ENCODE measurements at regions not wholly inside any gene's neighbourhood (a gene's known extent, or its start where the extent isn't known, plus 50 kb on each side); places are given as distances from the start of the nearest gene placed in this dataset.

- no peak for DNase-seq
Observed at GRCh38 chr4:127555106-127555505, 77.7 kb upstream of the INTU start.

GRCh38 chr4:127558088-127558487, 74.7 kb upstream of the INTU start:
- no peak for DNase-seq

GRCh38 chr4:127558489-127559407, 74.0 kb upstream of the INTU start:
- DNase-seq: no peak

GRCh38 chr4:127559981-127560380, 72.8 kb upstream of the INTU start:
- DNase-seq: no peak

- DNase-seq: no peak
Observed at GRCh38 chr4:127560755-127561154, 72.0 kb upstream of the INTU start.

- no peak for DNase-seq
Observed at GRCh38 chr4:127574643-127575042, 58.1 kb upstream of the INTU start.

- DNase-seq: peak; percentile 7
Observed at GRCh38 chr4:127575888-127576287, 56.9 kb upstream of the INTU start.

- DNase-seq: no peak
Observed at GRCh38 chr4:127578491-127578890, 54.3 kb upstream of the INTU start.

GRCh38 chr4:127578967-127579366, 53.8 kb upstream of the INTU start:
- no peak for DNase-seq

- DNase-seq: no peak
Observed at GRCh38 chr4:127579821-127580220, 52.9 kb upstream of the INTU start.

GRCh38 chr4:127580300-127580699, 52.5 kb upstream of the INTU start:
- DNase-seq: no peak

- DNase-seq: no peak
Observed at GRCh38 chr4:127580891-127581290, 51.9 kb upstream of the INTU start.

Measured in left kidney (tissue), 1 donor.